SU-DHL-6 (cell line): ENCODE measurements at regions not wholly inside any gene's neighbourhood (a gene's known extent, or its start where the extent isn't known, plus 50 kb on each side); places are given as distances from the start of the nearest gene placed in this dataset.
"Not testable (repeated sequence)": the region's sequence is repeated elsewhere in the genome, so short reads cannot be mapped to it uniquely, and the experiment has no call there.

Experiments used
- H2AFZ ChIP-seq: fragments of 200-600 bp; sonication (generic); 2 replicates; pipeline ENCODE4 v1.6.1; 2014; ENCODE audit warnings: low read depth, mild to moderate bottlenecking, moderate library complexity, mixed read lengths, antibody characterized with exemption, low read length; ENCODE audit not compliant: severe bottlenecking
- H3F3A ChIP-seq: fragments of 200-600 bp; shearing (Covaris generic); 2 replicates; pipeline ENCODE4 v1.6.0; 2016; ENCODE audit warnings: antibody characterized with exemption, mild to moderate bottlenecking; ENCODE audit not compliant: insufficient read depth
- H3K27ac ChIP-seq: fragments of 200-600 bp; sonication (generic); 2 replicates; pipeline ENCODE4 v1.5.1; 2016; ENCODE audit warnings: low read depth, mild to moderate bottlenecking, low read length, moderate library complexity, mixed read lengths
- H3K27me3 ChIP-seq: fragments of 200-600 bp; sonication (generic), shearing (Covaris generic); 2 replicates; pipeline ENCODE4 v1.6.0; 2014; ENCODE audit warnings: mild to moderate bottlenecking, low read length
- H3K36me3 ChIP-seq: fragments of 200-600 bp; sonication (generic); 2 replicates; pipeline ENCODE4 v1.6.1; 2014; ENCODE audit warnings: mild to moderate bottlenecking, low read length, mixed read lengths
- H3K4me2 ChIP-seq: fragments of 300-600, 200-600 bp; shearing (Covaris generic), sonication (generic); 2 replicates; pipeline ENCODE4 v1.6.0; 2014; ENCODE audit warnings: low read length, low read depth, mild to moderate bottlenecking; ENCODE audit not compliant: poor library complexity, severe bottlenecking
- H3K4me3 ChIP-seq: fragments of 200-600 bp; sonication (generic); 2 replicates; pipeline ENCODE4 v1.5.1; 2014; ENCODE audit warnings: antibody characterized with exemption, low read length, mild to moderate bottlenecking, mixed read lengths; ENCODE audit not compliant: insufficient read depth, poor library complexity, severe bottlenecking
- H3K79me2 ChIP-seq: fragments of 200-600 bp; sonication (generic); 2 replicates; pipeline ENCODE4 v1.6.1; 2014; ENCODE audit warnings: mild to moderate bottlenecking, low read length, moderate library complexity; ENCODE audit not compliant: insufficient read depth
- H3K9ac ChIP-seq: fragments of 200-600 bp; sonication (generic); 2 replicates; pipeline ENCODE4 v1.7.0; 2014; ENCODE audit warnings: mild to moderate bottlenecking, low read length
- H3K9me2 ChIP-seq: fragments of 200-600 bp; sonication (generic); replicated peaks from 2 replicates; pipeline ENCODE4 v1.6.1; 2014; ENCODE audit warnings: low read length; ENCODE audit not compliant: insufficient read depth
- H3K9me3 ChIP-seq: fragments of 200-600 bp; sonication (generic); 2 replicates; pipeline ENCODE4 v1.6.1; 2014; ENCODE audit warnings: low read length, mixed read lengths; ENCODE audit not compliant: insufficient read depth
- H4K20me1 ChIP-seq: fragments of 200-600 bp; sonication (generic); 2 replicates; pipeline ENCODE4 v1.6.1; 2014; ENCODE audit warnings: low read depth, mild to moderate bottlenecking, antibody characterized with exemption, low read length, moderate library complexity, mixed read lengths
- EZH2phosphoT487 ChIP-seq: fragments of 200-600 bp; sonication (generic), shearing (Covaris generic); conservative IDR thresholded peaks from 2 replicates; pipeline ENCODE4 v1.6.1; 2018; ENCODE audit warnings: mild to moderate bottlenecking, antibody characterized with exemption, low read length, moderate library complexity, mixed read lengths
- TF ChIP-seq, protein P1 (sequence below): fragments of 200-600 bp; sonication (generic); IDR thresholded peaks from one replicate; pipeline ENCODE4 v1.5.1; 2017; ENCODE audit warnings: antibody characterized with exemption, mild to moderate bottlenecking, low read length, moderate library complexity; ENCODE audit not compliant: insufficient read depth, poor library complexity, severe bottlenecking

GRCh38 chr12:131511803-131512561 is 198.9 kb upstream of the SFSWAP start:
- H3F3A ChIP-seq: no peaks in the 10 kb centered on the region
- no peaks in the 10 kb centered on the region for H3K9me3 ChIP-seq
- no peaks in the 10 kb centered on the region for H3K9me2 ChIP-seq
- H3K79me2 ChIP-seq: no peaks in the 10 kb centered on the region
- no peak overlapping the region for H3K4me3 ChIP-seq
- H3K27me3 ChIP-seq: no peaks in the 10 kb centered on the region
- no peak overlapping the region for H3K4me2 ChIP-seq
- H3K36me3 ChIP-seq: no peaks in the 10 kb centered on the region
- no peak overlapping the region for H3K27ac ChIP-seq
- no peak overlapping the region for H3K9ac ChIP-seq
- no peaks in the 10 kb centered on the region for H4K20me1 ChIP-seq
- H2AFZ ChIP-seq: no peak overlapping the region
- TF ChIP-seq, protein P1, sequence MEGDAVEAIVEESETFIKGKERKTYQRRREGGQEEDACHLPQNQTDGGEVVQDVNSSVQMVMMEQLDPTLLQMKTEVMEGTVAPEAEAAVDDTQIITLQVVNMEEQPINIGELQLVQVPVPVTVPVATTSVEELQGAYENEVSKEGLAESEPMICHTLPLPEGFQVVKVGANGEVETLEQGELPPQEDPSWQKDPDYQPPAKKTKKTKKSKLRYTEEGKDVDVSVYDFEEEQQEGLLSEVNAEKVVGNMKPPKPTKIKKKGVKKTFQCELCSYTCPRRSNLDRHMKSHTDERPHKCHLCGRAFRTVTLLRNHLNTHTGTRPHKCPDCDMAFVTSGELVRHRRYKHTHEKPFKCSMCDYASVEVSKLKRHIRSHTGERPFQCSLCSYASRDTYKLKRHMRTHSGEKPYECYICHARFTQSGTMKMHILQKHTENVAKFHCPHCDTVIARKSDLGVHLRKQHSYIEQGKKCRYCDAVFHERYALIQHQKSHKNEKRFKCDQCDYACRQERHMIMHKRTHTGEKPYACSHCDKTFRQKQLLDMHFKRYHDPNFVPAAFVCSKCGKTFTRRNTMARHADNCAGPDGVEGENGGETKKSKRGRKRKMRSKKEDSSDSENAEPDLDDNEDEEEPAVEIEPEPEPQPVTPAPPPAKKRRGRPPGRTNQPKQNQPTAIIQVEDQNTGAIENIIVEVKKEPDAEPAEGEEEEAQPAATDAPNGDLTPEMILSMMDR: no peak
- TF ChIP-seq EZH2phosphoT487: no peak

DNA sequence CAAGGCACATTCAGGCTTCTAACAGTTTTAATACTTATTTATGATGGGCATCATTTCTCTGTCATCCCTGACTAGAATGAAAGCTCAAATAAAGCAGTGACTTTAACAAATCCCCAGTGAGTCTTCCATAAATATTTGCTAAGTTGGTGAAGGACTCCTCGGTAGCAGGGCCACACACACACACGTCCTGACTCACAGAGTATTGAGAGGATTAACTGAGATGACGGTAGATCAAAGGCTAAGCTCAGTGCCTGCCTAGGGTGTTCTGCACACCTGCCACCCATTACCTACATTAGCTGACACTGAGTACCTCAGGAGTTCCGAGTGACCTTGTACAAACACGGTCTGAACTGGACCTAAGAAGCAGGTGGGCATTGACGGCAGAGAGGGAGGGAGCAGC is 197.3 kb upstream of the SFSWAP start:
- Histone ChIP-seq H3F3A (no peaks in the 10 kb centered on the region), H4K20me1 (no peaks in the 10 kb centered on the region), H3K36me3 (no peaks in the 10 kb centered on the region), H3K27ac (no peak overlapping the region), H3K9me2 (no peaks in the 10 kb centered on the region), H2AFZ (no peak overlapping the region), H3K9me3 (0 out of 2 replicates have a peak, but pooled peaks cover 4% of the 10 kb centered on the region), H3K4me2 (no peak overlapping the region), H3K27me3 (no peaks in the 10 kb centered on the region), H3K4me3 (no peak overlapping the region), H3K9ac (no peak overlapping the region), H3K79me2 (no peaks in the 10 kb centered on the region)
- TF ChIP-seq EZH2phosphoT487: no peak
- TF ChIP-seq, protein P1: no peak

- not testable (repeated sequence) for H3K36me3 ChIP-seq, H3K9me2 ChIP-seq, H3K27ac ChIP-seq, H3K9ac ChIP-seq, H3K79me2 ChIP-seq, H3K4me2 ChIP-seq, H3K27me3 ChIP-seq, H3F3A ChIP-seq, H4K20me1 ChIP-seq, H3K9me3 ChIP-seq, H2AFZ ChIP-seq, H3K4me3 ChIP-seq
Observed at GRCh38 chr12:131520553-131520952, 190.3 kb upstream of the SFSWAP start.

GRCh38 chr12:131521326-131521725 is 189.6 kb upstream of the SFSWAP start:
- Histone ChIP-seq H3K4me2 (no peak overlapping the region), H3K79me2 (no peaks in the 10 kb centered on the region), H3K4me3 (no peak overlapping the region), H2AFZ (no peak overlapping the region), H3K9me3 (0 out of 2 replicates have a peak, but pooled peaks cover 4% of the 10 kb centered on the region), H3K36me3 (no peaks in the 10 kb centered on the region), H4K20me1 (no peaks in the 10 kb centered on the region), H3F3A (no peaks in the 10 kb centered on the region), H3K27me3 (no peaks in the 10 kb centered on the region), H3K27ac (no peak overlapping the region), H3K9ac (no peak overlapping the region), H3K9me2 (no peaks in the 10 kb centered on the region)
- TF ChIP-seq EZH2phosphoT487: no peak
